Tibial artery (tissue), 4 donors: ENCODE measurements at regions not wholly inside any gene's neighbourhood (a gene's known extent, or its start where the extent isn't known, plus 50 kb on each side); places are given as distances from the start of the nearest gene placed in this dataset.

Experiments
- DNase-seq, 2 donors: peaks; one replicate each; pipeline ENCODE4 v3.0.0-alpha.2; 2019
- H3K27ac ChIP-seq, 2 donors: fragments of 200-600 bp; sonication (generic) in 1 of 2; 1 replicate in 1 of 2; 2 replicates in 1 of 2; pipeline ENCODE4 v1.5.1; 2018 to 2019; ENCODE audit warnings: mild to moderate bottlenecking in 1 of 2
- H3K27me3 ChIP-seq, 2 donors: fragments of 200-600 bp; sonication (generic) in 1 of 2; one replicate each; pipeline versions ENCODE4 v1.5.1 to v1.6.0; 2016 to 2019
- H3K36me3 ChIP-seq, 3 donors: fragments of 200-600 bp; sonication (generic) in 2 of 3; one replicate each; pipeline ENCODE4 v1.5.1; 2016 to 2019; ENCODE audit warnings: mild to moderate bottlenecking in 2 of 3
- H3K4me1 ChIP-seq, 4 donors: fragments of 200-600 bp; sonication (generic) in 2 of 4; 1 replicate in 3 of 4; 2 replicates in 1 of 4; pipeline ENCODE4 v1.5.1; 2016 to 2019
- H3K4me3 ChIP-seq, 2 donors: fragments of 200-600 bp; sonication (generic) in 1 of 2; 1 replicate in 1 of 2; 2 replicates in 1 of 2; pipeline ENCODE4 v1.5.1; 2018 to 2019; ENCODE audit warnings: mild to moderate bottlenecking in 2 of 2
- H3K9me3 ChIP-seq, 3 donors: fragments of 200-600 bp; sonication (generic) in 1 of 3; one replicate each; pipeline ENCODE4 v1.5.1; 2016 to 2019
- intact Hi-C: fragments of 100-400 bp; cut with DNase I; formaldehyde crosslinking; loops from one replicate; pipeline ENCODE4 v1.15.0; 2023; ENCODE audit warnings: low total_unique reads
- TF ChIP-seq, protein P1 (sequence below), 2 experiments: fragments of 200-600 bp in 1 of 2; fragments of 450-650 bp in 1 of 2; IDR thresholded peaks; one replicate each; pipeline ENCODE4 v1.5.1; 2017 to 2019; ENCODE audit warnings: antibody characterized with exemption in 2 of 2, mild to moderate bottlenecking in 1 of 2, moderate library complexity in 1 of 2

DNA sequence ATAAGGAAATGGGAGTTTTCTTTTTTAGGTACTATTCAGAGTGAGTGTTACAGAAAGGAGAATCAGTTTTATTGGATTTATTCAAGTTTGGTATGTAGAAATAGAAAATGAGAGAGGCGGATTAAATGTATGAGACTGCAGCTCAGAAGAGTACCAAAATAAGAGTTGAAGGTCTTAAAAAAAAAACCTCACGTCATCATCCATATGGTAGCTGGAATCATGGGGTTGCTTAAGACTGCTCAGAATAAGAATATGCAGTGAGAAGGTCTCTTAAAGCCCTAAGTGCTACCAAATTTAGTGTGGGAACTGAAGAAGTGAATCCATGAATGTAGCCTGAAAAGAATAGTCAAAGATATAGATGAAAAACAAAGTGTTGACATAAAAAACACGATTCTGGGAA is 825.5 kb upstream of the SEL1L start:
- no peak overlapping the region for H3K27ac ChIP-seq
- no peaks in the 10 kb centered on the region for H3K27me3 ChIP-seq
- TF ChIP-seq, protein P1, sequence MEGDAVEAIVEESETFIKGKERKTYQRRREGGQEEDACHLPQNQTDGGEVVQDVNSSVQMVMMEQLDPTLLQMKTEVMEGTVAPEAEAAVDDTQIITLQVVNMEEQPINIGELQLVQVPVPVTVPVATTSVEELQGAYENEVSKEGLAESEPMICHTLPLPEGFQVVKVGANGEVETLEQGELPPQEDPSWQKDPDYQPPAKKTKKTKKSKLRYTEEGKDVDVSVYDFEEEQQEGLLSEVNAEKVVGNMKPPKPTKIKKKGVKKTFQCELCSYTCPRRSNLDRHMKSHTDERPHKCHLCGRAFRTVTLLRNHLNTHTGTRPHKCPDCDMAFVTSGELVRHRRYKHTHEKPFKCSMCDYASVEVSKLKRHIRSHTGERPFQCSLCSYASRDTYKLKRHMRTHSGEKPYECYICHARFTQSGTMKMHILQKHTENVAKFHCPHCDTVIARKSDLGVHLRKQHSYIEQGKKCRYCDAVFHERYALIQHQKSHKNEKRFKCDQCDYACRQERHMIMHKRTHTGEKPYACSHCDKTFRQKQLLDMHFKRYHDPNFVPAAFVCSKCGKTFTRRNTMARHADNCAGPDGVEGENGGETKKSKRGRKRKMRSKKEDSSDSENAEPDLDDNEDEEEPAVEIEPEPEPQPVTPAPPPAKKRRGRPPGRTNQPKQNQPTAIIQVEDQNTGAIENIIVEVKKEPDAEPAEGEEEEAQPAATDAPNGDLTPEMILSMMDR (IDR thresholded peaks at IDR 0.05) = no peak
- H3K36me3 ChIP-seq = no peaks in the 10 kb centered on the region
- DNase-seq = no peak
- peaks cover 0 to 16% (median 4%) of the 10 kb centered on the region in 4 donors for H3K4me1 ChIP-seq
- peaks cover 0 to 8% (median 5%) of the 10 kb centered on the region in 3 donors for H3K9me3 ChIP-seq
- intact Hi-C loops = no loop called here
- H3K4me3 ChIP-seq = no peak overlapping the region

DNA sequence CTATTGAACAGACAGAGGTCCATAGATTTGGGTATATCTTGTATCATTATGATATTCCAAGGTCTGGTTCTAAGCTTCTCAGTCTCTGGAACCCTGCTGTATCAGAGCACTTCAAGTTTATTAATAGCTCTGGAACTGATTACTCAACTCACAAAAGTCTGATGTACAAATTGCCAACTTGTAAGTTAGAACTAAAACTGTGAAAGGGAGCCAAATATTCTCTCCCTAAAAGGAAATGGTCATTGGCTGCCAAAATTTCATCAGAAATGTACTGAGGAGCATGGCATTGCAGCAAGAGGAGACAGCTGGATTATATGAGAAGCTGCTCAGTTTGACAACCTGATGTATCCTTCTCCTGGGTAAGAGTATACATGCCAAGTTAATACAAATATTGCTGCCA is 828.8 kb upstream of the SEL1L start:
- DNase-seq = no peak
- Histone ChIP-seq H3K27me3 (no peaks in the 10 kb centered on the region), H3K4me3 (no peak overlapping the region), H3K27ac (peak overlapping the region in 1 of 2 donors; percentile 56), H3K4me1 (peaks cover 0 to 16% (median 4%) of the 10 kb centered on the region in 4 donors), H3K36me3 (no peaks in the 10 kb centered on the region), H3K9me3 (no peaks in the 10 kb centered on the region)
- TF ChIP-seq, protein P1 (IDR thresholded peaks at IDR 0.05) = no peak
- intact Hi-C loops = no loop called here

DNA sequence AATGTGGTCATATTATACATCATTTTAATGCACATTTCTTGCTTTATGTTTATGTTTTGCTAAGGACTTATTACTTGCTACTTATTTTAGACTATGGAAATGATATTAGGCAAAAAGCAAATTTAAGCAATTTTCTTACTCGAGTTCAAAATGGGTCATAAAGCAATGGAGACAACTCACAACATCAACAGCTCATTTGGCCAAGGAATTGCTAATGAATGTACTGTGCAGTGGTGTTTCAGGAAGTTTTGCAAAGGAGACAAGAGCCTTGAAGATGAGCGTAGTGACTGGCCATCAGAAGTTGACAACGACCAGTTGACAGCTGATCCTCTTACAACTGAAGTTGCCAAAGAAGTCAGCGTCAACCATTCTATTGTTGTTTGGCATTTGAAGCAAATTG is 831.8 kb upstream of the SEL1L start:
- H3K27me3 ChIP-seq = no peaks in the 10 kb centered on the region
- intact Hi-C loops = no loop called here
- H3K4me3 ChIP-seq = no peak overlapping the region
- peaks cover 0 to 16% (median 4%) of the 10 kb centered on the region in 4 donors for H3K4me1 ChIP-seq
- H3K27ac ChIP-seq = no peak overlapping the region
- DNase-seq = no peak
- TF ChIP-seq, protein P1 (IDR thresholded peaks at IDR 0.05) = no peak
- no peaks in the 10 kb centered on the region for H3K36me3 ChIP-seq
- peaks cover 0 to 5% (median 4%) of the 10 kb centered on the region in 3 donors for H3K9me3 ChIP-seq

DNA sequence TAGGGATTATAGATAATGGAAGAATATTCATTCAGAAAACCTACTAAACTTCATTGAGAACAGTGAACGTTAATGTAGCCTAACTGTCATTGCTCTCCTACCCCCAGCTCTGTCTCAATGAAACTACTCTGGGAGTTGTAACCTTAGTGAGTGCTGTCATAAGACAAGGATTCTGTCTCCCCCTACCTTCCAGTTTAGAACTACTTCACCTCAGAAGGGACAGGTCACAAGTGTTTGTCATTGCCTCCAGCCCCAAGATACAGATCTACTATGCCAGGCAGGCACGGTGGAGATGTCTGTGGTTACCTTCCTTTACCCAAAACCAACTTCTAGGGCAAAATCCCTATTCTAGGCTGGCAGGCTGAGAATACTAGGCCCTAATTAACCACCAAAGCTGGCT is 833.1 kb upstream of the SEL1L start:
- intact Hi-C loops = no loop called here
- Histone ChIP-seq H3K9me3 (peaks cover 0 to 5% (median 4%) of the 10 kb centered on the region in 3 donors), H3K36me3 (no peaks in the 10 kb centered on the region), H3K4me1 (peaks cover 0 to 12% (median 4%) of the 10 kb centered on the region in 4 donors), H3K27ac (no peak overlapping the region), H3K27me3 (no peaks in the 10 kb centered on the region), H3K4me3 (no peak overlapping the region)
- TF ChIP-seq, protein P1 (IDR thresholded peaks at IDR 0.05) = no peak
- DNase-seq = no peak

DNA sequence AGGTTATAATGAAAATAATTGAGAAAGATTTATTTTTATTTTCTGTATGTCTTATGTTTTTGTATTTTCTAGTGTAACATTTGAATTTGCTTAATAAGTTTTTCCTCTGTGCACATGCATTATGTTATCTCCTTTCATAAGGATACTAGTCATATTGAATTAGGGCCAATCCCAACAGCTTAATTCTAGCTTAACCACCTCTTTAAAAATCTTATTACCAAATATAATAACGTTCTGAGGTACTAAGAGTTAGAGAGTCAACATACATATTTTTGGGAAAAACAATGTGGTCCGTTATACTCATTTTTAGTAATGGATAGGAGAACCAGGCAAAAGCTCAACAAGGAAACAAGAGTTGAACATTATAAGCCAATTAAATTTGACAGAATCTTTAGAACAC is 845.6 kb upstream of the SEL1L start:
- Histone ChIP-seq H3K4me3 (no peak overlapping the region), H3K27ac (no peak overlapping the region), H3K9me3 (peaks cover 0 to 6% (median 0%) of the 10 kb centered on the region in 3 donors), H3K4me1 (no peaks in the 10 kb centered on the region), H3K36me3 (no peaks in the 10 kb centered on the region), H3K27me3 (no peaks in the 10 kb centered on the region)
- TF ChIP-seq, protein P1 (IDR thresholded peaks at IDR 0.05) = no peak
- intact Hi-C loops = no loop called here
- no peak for DNase-seq

DNA sequence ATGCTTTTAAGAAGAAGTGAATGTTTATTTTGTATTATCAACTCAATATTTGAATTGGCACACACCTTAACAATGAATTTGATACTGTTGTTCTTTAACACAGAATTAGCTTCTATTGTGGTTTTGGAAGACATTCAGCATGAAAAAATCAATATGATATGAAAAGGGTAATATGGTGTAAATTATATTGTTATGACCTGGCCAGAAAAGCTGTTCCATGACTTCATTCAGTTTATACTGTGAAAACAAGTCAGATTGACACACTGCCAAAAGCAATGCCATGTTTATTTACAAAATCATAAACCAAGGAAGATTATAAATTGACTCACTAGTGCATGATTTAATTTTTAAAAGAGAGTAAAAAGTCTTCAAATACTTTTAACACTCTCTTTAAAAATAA is 851.4 kb upstream of the SEL1L start:
- H3K27ac ChIP-seq = peak overlapping the region; percentile 49 to 80
- intact Hi-C loops = no loop called here
- no peaks in the 10 kb centered on the region for H3K9me3 ChIP-seq
- TF ChIP-seq, protein P1 (IDR thresholded peaks at IDR 0.05) = no peak
- DNase-seq = no peak
- H3K36me3 ChIP-seq = no peaks in the 10 kb centered on the region
- H3K4me3 ChIP-seq = no peak overlapping the region
- no peaks in the 10 kb centered on the region for H3K27me3 ChIP-seq
- peaks cover 0 to 43% (median 4%) of the 10 kb centered on the region in 4 donors for H3K4me1 ChIP-seq
